ENCODE measurements at regions not wholly inside any gene's neighbourhood (a gene's known extent, or its start where the extent isn't known, plus 50 kb on each side); places are given as distances from the start of the nearest gene placed in this dataset.
A peak's percentile ranks its signal among the peaks of the same experiment; 100 is the strongest.

- peak; percentile 35 for TF ChIP-seq CTCF (conservative IDR thresholded peaks at IDR 0.05; ENCODE audit: low read depth, low read length)
- DNase-seq (ENCODE audit: low read depth) = no peak
- no peak overlapping the region for H3K4me3 ChIP-seq (ENCODE audit: low read length)
Measured at GRCh38 chrX:115894087-115894486, 276.5 kb upstream of the AGTR2 start.

- H3K4me3 ChIP-seq (ENCODE audit: low read length) = no peak overlapping the region
- TF ChIP-seq CTCF (conservative IDR thresholded peaks at IDR 0.05; ENCODE audit: low read depth, low read length) = no peak
- DNase-seq (ENCODE audit: low read depth) = no peak
Measured at GRCh38 chrX:115895678-115896329, 274.7 kb upstream of the AGTR2 start.

- DNase-seq (ENCODE audit: low read depth) = no peak
- no peak for TF ChIP-seq CTCF (conservative IDR thresholded peaks at IDR 0.05; ENCODE audit: low read depth, low read length)
- H3K4me3 ChIP-seq (ENCODE audit: low read length) = no peak overlapping the region
Measured at GRCh38 chrX:115896362-115896761, 274.2 kb upstream of the AGTR2 start.

GRCh38 chrX:115897956-115898355 lies 272.6 kb upstream of the AGTR2 start:
- DNase-seq (ENCODE audit: low read depth) = no peak
- no peak for TF ChIP-seq CTCF (conservative IDR thresholded peaks at IDR 0.05; ENCODE audit: low read depth, low read length)
- no peak overlapping the region for H3K4me3 ChIP-seq (ENCODE audit: low read length)

- no peak for TF ChIP-seq CTCF (conservative IDR thresholded peaks at IDR 0.05; ENCODE audit: low read depth, low read length)
Measured at GRCh38 chrX:115898382-115899001, 272.1 kb upstream of the AGTR2 start.

GRCh38 chrX:115900425-115900824 lies 270.1 kb upstream of the AGTR2 start:
- no peak overlapping the region for H3K4me3 ChIP-seq (ENCODE audit: low read length)
- no peak for DNase-seq (ENCODE audit: low read depth)
- TF ChIP-seq CTCF (conservative IDR thresholded peaks at IDR 0.05; ENCODE audit: low read depth, low read length) = no peak

More at GRCh38 chrX:115898382-115899001, 272.1 kb upstream of the AGTR2 start:
- no peak overlapping the region for H3K4me3 ChIP-seq (ENCODE audit: low read length)
- no peak for DNase-seq (ENCODE audit: low read depth)

GRCh38 chrX:115901241-115901640 lies 269.3 kb upstream of the AGTR2 start:
- TF ChIP-seq CTCF (conservative IDR thresholded peaks at IDR 0.05; ENCODE audit: low read depth, low read length) = no peak
- H3K4me3 ChIP-seq (ENCODE audit: low read length) = no peak overlapping the region
- DNase-seq (ENCODE audit: low read depth) = no peak

Measured in retinal pigment epithelial cell (primary cell).